ENCODE measurements at regions not wholly inside any gene's neighbourhood (a gene's known extent, or its start where the extent isn't known, plus 50 kb on each side); places are given as distances from the start of the nearest gene placed in this dataset.

DNA sequence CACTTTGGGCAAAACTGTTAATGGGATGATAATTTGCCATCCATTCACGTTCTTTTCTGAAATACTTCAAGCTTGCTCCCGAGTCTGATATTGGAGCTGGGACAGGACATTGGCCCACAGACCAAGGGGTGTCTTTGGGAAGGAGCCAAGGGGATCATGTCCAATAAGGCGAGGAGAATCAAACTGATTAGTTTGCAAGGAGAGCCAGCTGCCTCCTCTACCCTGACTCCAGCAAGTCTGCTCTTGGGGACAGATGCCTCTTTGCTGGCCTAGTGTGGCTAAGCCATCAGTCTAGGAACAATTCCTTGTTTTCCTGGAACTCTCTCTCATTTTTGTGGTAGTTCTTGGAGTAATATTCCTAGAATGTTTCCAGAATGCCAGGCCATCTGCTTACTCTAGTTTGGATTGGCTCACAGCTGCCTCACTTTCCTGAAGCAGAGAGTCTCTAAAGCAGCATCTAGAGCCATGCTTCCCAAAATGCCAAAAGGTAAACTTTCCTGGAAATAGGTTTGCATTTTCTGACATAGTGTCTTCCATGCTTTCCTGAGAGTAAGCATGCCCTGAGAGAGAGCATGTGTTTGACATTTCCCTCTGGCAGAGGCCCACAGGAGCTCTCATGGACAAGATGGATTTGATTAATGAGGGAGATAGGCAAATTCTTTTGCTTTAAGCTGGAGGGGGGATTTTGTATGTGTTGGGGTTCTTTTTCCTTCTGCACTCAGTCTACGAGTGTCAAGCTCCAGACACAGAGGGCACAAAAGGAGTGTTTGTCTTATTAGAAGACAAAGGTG is 145.6 kb downstream of the GDAP2 start (continued):
- TF ChIP-seq, protein P1, sequence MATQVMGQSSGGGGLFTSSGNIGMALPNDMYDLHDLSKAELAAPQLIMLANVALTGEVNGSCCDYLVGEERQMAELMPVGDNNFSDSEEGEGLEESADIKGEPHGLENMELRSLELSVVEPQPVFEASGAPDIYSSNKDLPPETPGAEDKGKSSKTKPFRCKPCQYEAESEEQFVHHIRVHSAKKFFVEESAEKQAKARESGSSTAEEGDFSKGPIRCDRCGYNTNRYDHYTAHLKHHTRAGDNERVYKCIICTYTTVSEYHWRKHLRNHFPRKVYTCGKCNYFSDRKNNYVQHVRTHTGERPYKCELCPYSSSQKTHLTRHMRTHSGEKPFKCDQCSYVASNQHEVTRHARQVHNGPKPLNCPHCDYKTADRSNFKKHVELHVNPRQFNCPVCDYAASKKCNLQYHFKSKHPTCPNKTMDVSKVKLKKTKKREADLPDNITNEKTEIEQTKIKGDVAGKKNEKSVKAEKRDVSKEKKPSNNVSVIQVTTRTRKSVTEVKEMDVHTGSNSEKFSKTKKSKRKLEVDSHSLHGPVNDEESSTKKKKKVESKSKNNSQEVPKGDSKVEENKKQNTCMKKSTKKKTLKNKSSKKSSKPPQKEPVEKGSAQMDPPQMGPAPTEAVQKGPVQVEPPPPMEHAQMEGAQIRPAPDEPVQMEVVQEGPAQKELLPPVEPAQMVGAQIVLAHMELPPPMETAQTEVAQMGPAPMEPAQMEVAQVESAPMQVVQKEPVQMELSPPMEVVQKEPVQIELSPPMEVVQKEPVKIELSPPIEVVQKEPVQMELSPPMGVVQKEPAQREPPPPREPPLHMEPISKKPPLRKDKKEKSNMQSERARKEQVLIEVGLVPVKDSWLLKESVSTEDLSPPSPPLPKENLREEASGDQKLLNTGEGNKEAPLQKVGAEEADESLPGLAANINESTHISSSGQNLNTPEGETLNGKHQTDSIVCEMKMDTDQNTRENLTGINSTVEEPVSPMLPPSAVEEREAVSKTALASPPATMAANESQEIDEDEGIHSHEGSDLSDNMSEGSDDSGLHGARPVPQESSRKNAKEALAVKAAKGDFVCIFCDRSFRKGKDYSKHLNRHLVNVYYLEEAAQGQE (IDR thresholded peaks at IDR 0.05; ENCODE audit: borderline replicate concordance) = no peak
- TF ChIP-seq, protein P1 (CRISPR knock-in tag; IDR thresholded peaks at IDR 0.05; ENCODE audit: low read depth) = no peak
- TF ChIP-seq, protein P2, sequence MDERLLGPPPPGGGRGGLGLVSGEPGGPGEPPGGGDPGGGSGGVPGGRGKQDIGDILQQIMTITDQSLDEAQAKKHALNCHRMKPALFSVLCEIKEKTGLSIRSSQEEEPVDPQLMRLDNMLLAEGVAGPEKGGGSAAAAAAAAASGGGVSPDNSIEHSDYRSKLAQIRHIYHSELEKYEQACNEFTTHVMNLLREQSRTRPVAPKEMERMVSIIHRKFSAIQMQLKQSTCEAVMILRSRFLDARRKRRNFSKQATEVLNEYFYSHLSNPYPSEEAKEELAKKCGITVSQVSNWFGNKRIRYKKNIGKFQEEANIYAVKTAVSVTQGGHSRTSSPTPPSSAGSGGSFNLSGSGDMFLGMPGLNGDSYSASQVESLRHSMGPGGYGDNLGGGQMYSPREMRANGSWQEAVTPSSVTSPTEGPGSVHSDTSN (CRISPR knock-in tag; IDR thresholded peaks at IDR 0.05; ENCODE audit: low read depth) = no peak
- TF ChIP-seq, protein P2 (tag; conservative IDR thresholded peaks at IDR 0.05; ENCODE audit: low read depth) = peak; percentile 32; the same call in 1 of the 2 replicates
- TF ChIP-seq L3MBTL2 (IDR thresholded peaks at IDR 0.05) = no peak
